Thyroid gland (tissue), 4 donors: ENCODE measurements at regions not wholly inside any gene's neighbourhood (a gene's known extent, or its start where the extent isn't known, plus 50 kb on each side); places are given as distances from the start of the nearest gene placed in this dataset.
"Not testable (repeated sequence)": the region's sequence is repeated elsewhere in the genome, so short reads cannot be mapped to it uniquely, and the experiment has no call there.

Source experiments
- DNase-seq, 2 donors: peaks; one replicate each; pipeline ENCODE4 v3.0.0-alpha.2; 2019
- H3K27ac ChIP-seq, 3 donors: fragments of 200-600 bp; sonication (generic); 1 replicate in 2 of 3; 2 replicates in 1 of 3; pipeline ENCODE4 v1.5.1; 2016 to 2019; ENCODE audit warnings: mild to moderate bottlenecking in 1 of 3, moderate library complexity in 1 of 3
- H3K27me3 ChIP-seq: fragments of 200-600 bp; sonication (generic); one replicate; pipeline ENCODE4 v1.5.1; 2019
- H3K36me3 ChIP-seq, 2 donors: fragments of 200-600 bp; sonication (generic); one replicate each; pipeline ENCODE4 v1.5.1; 2016 to 2019
- H3K4me1 ChIP-seq, 2 donors: fragments of 200-600 bp; sonication (generic); one replicate each; pipeline ENCODE4 v1.5.1; 2017 to 2019
- H3K4me3 ChIP-seq, 3 donors: fragments of 200-600 bp; sonication (generic); replicated peaks in 1 of 3; 1 replicate in 2 of 3; 2 replicates in 1 of 3; pipeline ENCODE4 v1.5.1; 2016; ENCODE audit warnings: mild to moderate bottlenecking in 1 of 3
- H3K9me3 ChIP-seq: fragments of 200-600 bp; sonication (generic); one replicate; pipeline ENCODE4 v1.5.1; 2017
- POLR2A ChIP-seq, 2 donors: fragments of 450-650 bp; IDR thresholded peaks; one replicate each; pipeline ENCODE4 v1.6.1; 2017; ENCODE audit warnings: antibody characterized with exemption in 2 of 2, mild to moderate bottlenecking in 2 of 2, moderate library complexity in 1 of 2
- WGBS, 2 donors: methylation state at CpG; one replicate each; pipeline ENCODE4 v1.1.5; 2017; 5-methylcytosine and 5-hydroxymethylcytosine counted together
- intact Hi-C: fragments of 100-400 bp; cut with DNase I; formaldehyde crosslinking; loops from one replicate; pipeline ENCODE4 v1.15.1; 2023
- TF ChIP-seq, protein P1 (sequence below), 6 experiments: fragments of 200-600 bp in 3 of 6; fragments of 450-650 bp in 3 of 6; sonication (generic) in 3 of 6; IDR thresholded peaks; one replicate each; pipeline ENCODE4 v1.5.1; 2016 to 2019; ENCODE audit warnings: antibody characterized with exemption in 6 of 6, mild to moderate bottlenecking in 2 of 6, inconsistent platforms in 1 of 6, moderate library complexity in 1 of 6

DNA sequence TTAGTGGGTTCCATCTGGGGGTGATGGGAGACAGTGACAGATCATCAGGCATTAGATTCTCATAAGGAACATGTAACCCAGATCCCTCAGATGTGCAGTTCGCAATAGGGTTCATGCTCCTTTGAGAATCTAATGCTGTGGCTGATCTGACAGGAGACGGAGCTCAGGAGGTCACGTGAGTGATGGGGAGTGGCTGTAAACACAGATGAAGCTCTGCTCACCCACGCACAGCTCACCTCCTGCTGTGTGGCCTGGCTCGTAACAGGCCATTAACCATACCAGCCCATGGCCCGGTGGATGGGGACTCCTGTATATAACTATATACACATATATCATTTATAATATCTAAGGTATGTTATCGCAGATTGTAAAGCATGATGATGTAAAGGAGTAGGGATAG is 214.2 kb downstream of the MAF start:
- DNase-seq: no peak
- intact Hi-C loops: no loop called here
- Histone ChIP-seq H3K4me1 (no peaks in the 10 kb centered on the region), H3K27ac (no peak overlapping the region), H3K4me3 (no peak overlapping the region), H3K36me3 (no peaks in the 10 kb centered on the region), H3K27me3 (no peaks in the 10 kb centered on the region), H3K9me3 (no peaks in the 10 kb centered on the region)
- 96 to 97% methylated on average over 7 of the region's 7 CpGs for WGBS, 2 donors
- TF ChIP-seq, protein P1, sequence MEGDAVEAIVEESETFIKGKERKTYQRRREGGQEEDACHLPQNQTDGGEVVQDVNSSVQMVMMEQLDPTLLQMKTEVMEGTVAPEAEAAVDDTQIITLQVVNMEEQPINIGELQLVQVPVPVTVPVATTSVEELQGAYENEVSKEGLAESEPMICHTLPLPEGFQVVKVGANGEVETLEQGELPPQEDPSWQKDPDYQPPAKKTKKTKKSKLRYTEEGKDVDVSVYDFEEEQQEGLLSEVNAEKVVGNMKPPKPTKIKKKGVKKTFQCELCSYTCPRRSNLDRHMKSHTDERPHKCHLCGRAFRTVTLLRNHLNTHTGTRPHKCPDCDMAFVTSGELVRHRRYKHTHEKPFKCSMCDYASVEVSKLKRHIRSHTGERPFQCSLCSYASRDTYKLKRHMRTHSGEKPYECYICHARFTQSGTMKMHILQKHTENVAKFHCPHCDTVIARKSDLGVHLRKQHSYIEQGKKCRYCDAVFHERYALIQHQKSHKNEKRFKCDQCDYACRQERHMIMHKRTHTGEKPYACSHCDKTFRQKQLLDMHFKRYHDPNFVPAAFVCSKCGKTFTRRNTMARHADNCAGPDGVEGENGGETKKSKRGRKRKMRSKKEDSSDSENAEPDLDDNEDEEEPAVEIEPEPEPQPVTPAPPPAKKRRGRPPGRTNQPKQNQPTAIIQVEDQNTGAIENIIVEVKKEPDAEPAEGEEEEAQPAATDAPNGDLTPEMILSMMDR (IDR thresholded peaks at IDR 0.05): no peak
- TF ChIP-seq POLR2A (IDR thresholded peaks at IDR 0.05): no peak

DNA sequence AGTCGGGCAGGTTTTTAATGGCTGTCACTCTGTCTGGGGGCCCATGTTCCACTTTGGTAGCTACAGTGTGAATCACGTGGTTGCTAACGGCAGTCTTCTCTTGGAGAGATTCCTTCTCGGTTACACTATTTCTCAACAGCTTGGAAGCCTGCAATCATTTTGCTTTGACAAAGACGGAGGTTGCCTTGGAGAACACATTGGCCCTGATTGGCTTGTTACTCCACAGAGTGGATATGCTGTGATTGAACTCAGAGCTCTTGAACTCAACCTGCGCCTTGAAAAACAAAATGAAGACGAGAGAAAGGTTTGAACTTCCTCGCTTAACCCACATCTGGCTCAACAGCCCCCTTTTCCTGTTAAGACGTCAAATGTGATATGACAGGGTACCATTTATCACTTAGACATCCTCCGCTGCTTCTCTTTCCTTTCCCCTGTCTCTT is 218.9 kb downstream of the MAF start:
- Histone ChIP-seq H3K4me3 (no peak overlapping the region), H3K27ac (no peak overlapping the region), H3K27me3 (no peaks in the 10 kb centered on the region), H3K9me3 (no peaks in the 10 kb centered on the region), H3K36me3 (no peaks in the 10 kb centered on the region), H3K4me1 (no peaks in the 10 kb centered on the region)
- no peak for DNase-seq
- 36 to 44% methylated on average over 10 of the region's 10 CpGs for WGBS, 2 donors
- intact Hi-C loops: no loop called here
- TF ChIP-seq POLR2A (IDR thresholded peaks at IDR 0.05): no peak
- TF ChIP-seq, protein P1 (IDR thresholded peaks at IDR 0.05): no peak

DNA sequence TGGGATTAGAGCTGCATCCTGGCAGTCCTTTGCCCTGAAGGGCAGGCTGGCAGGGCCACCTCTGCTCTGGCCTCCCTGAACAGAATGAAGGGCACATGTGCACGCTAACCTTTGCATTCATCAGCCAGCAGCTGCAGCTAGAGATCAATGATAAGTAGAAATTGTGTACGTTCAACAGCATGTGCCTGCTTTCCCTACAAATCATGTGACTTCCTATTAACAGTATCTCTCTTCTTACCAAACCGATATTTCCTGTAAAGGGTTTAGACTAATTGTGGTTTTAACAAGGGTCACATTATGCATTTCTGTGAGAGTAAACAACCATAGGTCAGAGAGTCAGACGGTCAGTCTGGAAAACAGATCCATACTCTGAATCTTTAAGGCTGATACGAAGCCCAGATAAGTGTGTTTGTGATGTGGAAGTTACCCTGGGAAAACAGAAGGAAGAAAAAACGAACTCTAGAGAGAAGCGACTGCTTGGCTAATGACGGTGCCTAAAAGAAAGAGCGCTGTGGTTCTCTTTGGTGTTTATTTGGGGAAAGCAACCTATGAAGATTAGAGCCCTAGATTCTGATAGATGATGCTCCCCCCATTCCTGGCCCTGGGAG is 219.4 kb downstream of the MAF start:
- H3K36me3 ChIP-seq: no peaks in the 10 kb centered on the region
- no peak overlapping the region for H3K27ac ChIP-seq
- WGBS, 2 donors: 59 to 62% methylated on average over 9 of the region's 9 CpGs
- no peak for TF ChIP-seq POLR2A (IDR thresholded peaks at IDR 0.05)
- TF ChIP-seq, protein P1 (IDR thresholded peaks at IDR 0.05): no peak
- H3K4me1 ChIP-seq: no peaks in the 10 kb centered on the region
- H3K27me3 ChIP-seq: no peaks in the 10 kb centered on the region
- intact Hi-C loops: no loop called here
- DNase-seq: no peak
- H3K4me3 ChIP-seq: no peak overlapping the region
- no peaks in the 10 kb centered on the region for H3K9me3 ChIP-seq

DNA sequence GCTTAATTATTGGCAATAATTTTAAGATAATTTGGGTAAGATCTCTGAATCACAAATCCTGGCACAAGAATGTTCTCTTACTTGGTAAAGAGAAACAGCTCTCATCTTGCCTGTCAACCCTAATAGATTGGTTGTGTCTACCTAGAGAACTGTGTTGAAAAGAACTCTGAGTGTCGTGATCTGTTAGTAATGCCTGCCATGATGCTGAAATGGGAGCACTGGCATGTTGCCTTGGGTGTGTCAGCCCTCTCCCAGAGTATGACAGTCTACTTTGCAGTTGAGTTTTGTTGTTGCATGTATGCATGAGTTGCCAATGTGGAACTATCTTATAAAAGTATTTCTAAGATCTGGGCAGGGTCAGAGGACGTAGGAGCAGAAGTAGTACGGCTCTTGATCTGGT is 221.4 kb downstream of the MAF start:
- no peak overlapping the region for H3K4me3 ChIP-seq
- H3K36me3 ChIP-seq: no peaks in the 10 kb centered on the region
- intact Hi-C loops: no loop called here
- H3K27ac ChIP-seq: no peak overlapping the region
- WGBS, 2 donors: 88 to 93% methylated on average over 3 of the region's 3 CpGs
- TF ChIP-seq, protein P1 (IDR thresholded peaks at IDR 0.05): no peak
- TF ChIP-seq POLR2A (IDR thresholded peaks at IDR 0.05): no peak
- no peaks in the 10 kb centered on the region for H3K9me3 ChIP-seq
- no peaks in the 10 kb centered on the region for H3K4me1 ChIP-seq
- no peaks in the 10 kb centered on the region for H3K27me3 ChIP-seq
- DNase-seq: no peak

DNA sequence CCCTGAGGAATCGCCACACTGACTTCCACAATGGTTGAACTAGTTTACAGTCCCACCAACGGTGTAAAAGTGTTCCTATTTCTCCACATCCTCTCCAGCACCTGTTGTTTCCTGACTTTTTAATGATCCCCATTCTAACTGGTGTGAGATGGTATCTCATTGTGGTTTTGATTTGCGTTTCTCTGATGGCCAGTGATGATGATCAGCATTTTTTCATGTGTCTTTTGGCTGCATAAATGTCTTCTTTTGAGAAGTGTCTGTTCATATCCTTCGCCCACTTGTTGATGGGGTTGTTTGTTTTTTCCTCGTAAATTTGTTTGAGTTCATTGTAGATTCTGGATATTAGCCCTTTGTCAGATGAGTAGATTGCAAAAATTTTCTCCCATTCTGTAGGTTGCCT is 223.5 kb downstream of the MAF start:
- H3K27ac ChIP-seq, H3K4me3 ChIP-seq, DNase-seq, H3K4me1 ChIP-seq, H3K9me3 ChIP-seq, intact Hi-C loops, H3K36me3 ChIP-seq, H3K27me3 ChIP-seq: not testable (repeated sequence)
- 92 to 98% methylated on average over 3 to 4 of the region's 5 CpGs for WGBS, 2 donors

DNA sequence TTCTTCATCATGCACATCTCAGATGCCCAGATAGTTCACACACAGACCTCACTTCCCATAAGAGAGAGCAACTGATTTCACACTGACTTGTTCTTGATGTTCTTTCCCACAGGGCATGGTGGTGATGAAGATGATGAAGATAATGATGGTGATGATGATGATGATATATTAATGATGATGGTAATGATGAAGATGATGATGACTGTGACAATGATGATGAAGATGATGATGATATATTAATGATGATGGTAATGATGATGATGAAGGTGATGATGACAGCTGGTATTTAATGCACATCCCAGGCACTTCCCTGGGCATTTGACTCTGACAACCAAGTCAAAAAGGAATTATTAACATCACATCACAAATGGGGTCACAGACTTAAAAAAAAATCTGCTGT is 225.2 kb downstream of the MAF start:
- intact Hi-C loops: no loop called here
- DNase-seq: no peak
- Histone ChIP-seq H3K27me3 (no peaks in the 10 kb centered on the region), H3K36me3 (no peaks in the 10 kb centered on the region), H3K4me3 (no peak overlapping the region), H3K9me3 (no peaks in the 10 kb centered on the region), H3K27ac (no peak overlapping the region), H3K4me1 (no peaks in the 10 kb centered on the region)
- TF ChIP-seq, protein P1 (IDR thresholded peaks at IDR 0.05): no peak
- TF ChIP-seq POLR2A (IDR thresholded peaks at IDR 0.05): no peak
